ENCODE measurements at regions not wholly inside any gene's neighbourhood (a gene's known extent, or its start where the extent isn't known, plus 50 kb on each side); places are given as distances from the start of the nearest gene placed in this dataset.

GRCh38 chr1:198837278-198838021 lies 198.6 kb downstream of the PTPRC start:
- TF ChIP-seq, protein P1, sequence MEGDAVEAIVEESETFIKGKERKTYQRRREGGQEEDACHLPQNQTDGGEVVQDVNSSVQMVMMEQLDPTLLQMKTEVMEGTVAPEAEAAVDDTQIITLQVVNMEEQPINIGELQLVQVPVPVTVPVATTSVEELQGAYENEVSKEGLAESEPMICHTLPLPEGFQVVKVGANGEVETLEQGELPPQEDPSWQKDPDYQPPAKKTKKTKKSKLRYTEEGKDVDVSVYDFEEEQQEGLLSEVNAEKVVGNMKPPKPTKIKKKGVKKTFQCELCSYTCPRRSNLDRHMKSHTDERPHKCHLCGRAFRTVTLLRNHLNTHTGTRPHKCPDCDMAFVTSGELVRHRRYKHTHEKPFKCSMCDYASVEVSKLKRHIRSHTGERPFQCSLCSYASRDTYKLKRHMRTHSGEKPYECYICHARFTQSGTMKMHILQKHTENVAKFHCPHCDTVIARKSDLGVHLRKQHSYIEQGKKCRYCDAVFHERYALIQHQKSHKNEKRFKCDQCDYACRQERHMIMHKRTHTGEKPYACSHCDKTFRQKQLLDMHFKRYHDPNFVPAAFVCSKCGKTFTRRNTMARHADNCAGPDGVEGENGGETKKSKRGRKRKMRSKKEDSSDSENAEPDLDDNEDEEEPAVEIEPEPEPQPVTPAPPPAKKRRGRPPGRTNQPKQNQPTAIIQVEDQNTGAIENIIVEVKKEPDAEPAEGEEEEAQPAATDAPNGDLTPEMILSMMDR (IDR thresholded peaks at IDR 0.05; ENCODE audit: borderline replicate concordance, extremely low read depth, low read length, poor library complexity, severe bottlenecking) = peak; percentile 6
- no peak for TF ChIP-seq EZH2 (IDR thresholded peaks at IDR 0.05; ENCODE audit: borderline replicate concordance, low read depth, low read length, severe bottlenecking)

All from DND-41 (cell line).